Adrenal gland (tissue), 5 donors: ENCODE measurements at regions not wholly inside any gene's neighbourhood (a gene's known extent, or its start where the extent isn't known, plus 50 kb on each side); places are given as distances from the start of the nearest gene placed in this dataset.

ENCODE experiments used
- POLR2A ChIP-seq, 2 donors: fragments of 450-650 bp; IDR thresholded peaks; one replicate each; pipeline ENCODE4 v1.6.1; 2017; ENCODE audit warnings: antibody characterized with exemption in 2 of 2, mild to moderate bottlenecking in 2 of 2, moderate library complexity in 1 of 2
- TF ChIP-seq, protein P1 (sequence below), 6 experiments: fragments of 450-650 bp in 4 of 6; fragments of 200-600 bp in 2 of 6; sonication (generic) in 1 of 6; IDR thresholded peaks; 1 replicate in 5 of 6; 2 replicates in 1 of 6; pipeline versions ENCODE4 v1.5.1 to v1.8.0; 2016 to 2021; ENCODE audit warnings: antibody characterized with exemption in 6 of 6, mild to moderate bottlenecking in 2 of 6, moderate library complexity in 1 of 6
- donor health status: DM: no; HTN: no; CAD: no.

- no peak for TF ChIP-seq POLR2A (IDR thresholded peaks at IDR 0.05)
- TF ChIP-seq, protein P1, sequence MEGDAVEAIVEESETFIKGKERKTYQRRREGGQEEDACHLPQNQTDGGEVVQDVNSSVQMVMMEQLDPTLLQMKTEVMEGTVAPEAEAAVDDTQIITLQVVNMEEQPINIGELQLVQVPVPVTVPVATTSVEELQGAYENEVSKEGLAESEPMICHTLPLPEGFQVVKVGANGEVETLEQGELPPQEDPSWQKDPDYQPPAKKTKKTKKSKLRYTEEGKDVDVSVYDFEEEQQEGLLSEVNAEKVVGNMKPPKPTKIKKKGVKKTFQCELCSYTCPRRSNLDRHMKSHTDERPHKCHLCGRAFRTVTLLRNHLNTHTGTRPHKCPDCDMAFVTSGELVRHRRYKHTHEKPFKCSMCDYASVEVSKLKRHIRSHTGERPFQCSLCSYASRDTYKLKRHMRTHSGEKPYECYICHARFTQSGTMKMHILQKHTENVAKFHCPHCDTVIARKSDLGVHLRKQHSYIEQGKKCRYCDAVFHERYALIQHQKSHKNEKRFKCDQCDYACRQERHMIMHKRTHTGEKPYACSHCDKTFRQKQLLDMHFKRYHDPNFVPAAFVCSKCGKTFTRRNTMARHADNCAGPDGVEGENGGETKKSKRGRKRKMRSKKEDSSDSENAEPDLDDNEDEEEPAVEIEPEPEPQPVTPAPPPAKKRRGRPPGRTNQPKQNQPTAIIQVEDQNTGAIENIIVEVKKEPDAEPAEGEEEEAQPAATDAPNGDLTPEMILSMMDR (IDR thresholded peaks at IDR 0.05), result no peak
These were observed 138.7 kb upstream of the SASH1 start for GRCh38 chr6:148203970-148204369.
